Stimulated activated CD4-positive, alpha-beta T cell treated with anti-CD3 and anti-CD28 coated beads, Interleukin-15, amount 100 ng/mL, for 48 hours (primary cell): ENCODE measurements at regions not wholly inside any gene's neighbourhood (a gene's known extent, or its start where the extent isn't known, plus 50 kb on each side); places are given as distances from the start of the nearest gene placed in this dataset.

Experiments used
- DNase-seq, 2 donors: peaks; one replicate each; pipeline ENCODE4 v3.0.0-alpha.2; 2020; ENCODE audit warnings: low read depth in 2 of 2

- no peak for DNase-seq
Measured at GRCh38 chr3:103056542-103056941, 621.7 kb downstream of the ZPLD1 start.

DNA sequence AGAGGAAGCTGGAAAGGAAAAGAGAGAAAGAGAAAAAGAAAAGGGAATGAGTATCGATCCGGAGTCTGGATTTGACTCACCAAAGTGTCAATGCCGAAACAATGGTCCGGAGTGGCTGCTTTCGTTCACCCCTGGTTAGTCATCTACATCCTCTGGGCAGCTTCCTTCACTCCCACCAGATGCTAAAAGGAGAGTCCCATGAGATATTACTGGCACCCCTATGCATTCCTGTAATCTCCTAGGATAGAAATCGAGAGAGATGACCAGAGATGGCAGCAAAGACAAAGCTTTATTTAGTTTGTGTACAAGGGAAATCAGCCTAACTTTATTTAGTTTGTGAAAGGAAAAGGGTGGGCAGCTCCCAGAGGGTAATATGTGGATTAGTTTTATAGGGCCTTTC lies 622.2 kb downstream of the ZPLD1 start:
- no peak for DNase-seq

GRCh38 chr3:103057487-103057886 lies 622.7 kb downstream of the ZPLD1 start:
- no peak for DNase-seq

GRCh38 chr3:103059432-103059831 lies 624.6 kb downstream of the ZPLD1 start:
- DNase-seq, result no peak

GRCh38 chr3:103060242-103060641 lies 625.4 kb downstream of the ZPLD1 start:
- DNase-seq, result no peak

DNA sequence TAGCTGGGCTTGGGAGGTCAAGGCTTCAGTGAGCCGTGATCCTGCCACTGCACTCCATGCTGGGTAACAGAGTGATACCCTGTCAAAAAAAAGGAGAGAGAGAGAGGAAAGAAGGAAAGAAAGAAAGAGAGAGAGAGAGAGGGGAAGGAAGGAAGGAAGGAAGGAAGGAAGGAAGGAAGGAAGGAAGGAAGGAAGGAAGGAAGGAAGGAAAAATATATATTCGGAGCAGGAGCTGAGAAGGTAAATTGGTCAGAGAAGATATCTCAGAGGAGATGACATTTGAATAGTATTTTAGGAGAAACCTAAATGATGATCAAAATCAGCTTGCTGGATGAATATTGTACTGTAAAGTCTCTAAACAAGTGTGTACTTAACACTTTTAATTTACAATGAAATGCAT lies 633.1 kb downstream of the ZPLD1 start:
- no peak for DNase-seq

DNA sequence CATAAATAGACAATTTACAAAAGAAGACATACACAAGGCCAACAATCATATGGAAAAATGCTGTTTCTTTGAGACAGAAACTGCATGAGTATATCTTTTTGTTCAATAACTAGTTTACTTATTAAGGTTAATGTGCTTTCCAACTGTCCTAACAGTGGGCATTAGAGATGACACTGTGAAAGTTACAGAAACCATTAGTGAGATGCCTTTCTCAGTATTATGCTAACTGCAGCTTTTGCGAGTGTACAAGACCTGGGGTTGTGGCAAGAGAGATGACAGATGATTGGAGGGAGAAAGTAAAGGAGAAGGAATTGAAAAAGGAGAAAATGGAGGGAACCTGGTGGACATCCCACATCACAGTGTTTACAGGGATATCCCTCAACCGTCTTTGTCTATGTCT lies 640.5 kb downstream of the ZPLD1 start:
- no peak for DNase-seq

DNA sequence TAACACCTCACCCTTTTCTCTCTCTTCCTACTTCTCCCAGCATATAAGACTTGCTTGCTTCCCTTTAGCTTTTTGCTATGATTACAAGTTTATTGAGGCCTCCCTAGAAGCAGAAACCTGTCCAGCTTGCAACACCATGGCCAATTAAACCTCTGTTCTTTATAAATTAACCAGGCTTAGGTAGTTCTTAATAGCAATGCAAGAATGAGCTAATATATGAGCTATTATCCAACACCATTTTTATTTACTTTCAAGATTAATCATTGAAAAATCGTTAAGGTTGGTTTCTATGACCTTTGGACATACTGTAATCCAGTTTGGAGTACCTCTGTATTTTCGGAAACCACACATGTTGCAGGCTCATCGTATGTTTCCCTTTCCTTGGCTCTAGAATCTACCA lies 643.1 kb downstream of the ZPLD1 start:
- DNase-seq, result no peak

GRCh38 chr3:103082501-103082900 lies 647.7 kb downstream of the ZPLD1 start:
- DNase-seq, result no peak

DNA sequence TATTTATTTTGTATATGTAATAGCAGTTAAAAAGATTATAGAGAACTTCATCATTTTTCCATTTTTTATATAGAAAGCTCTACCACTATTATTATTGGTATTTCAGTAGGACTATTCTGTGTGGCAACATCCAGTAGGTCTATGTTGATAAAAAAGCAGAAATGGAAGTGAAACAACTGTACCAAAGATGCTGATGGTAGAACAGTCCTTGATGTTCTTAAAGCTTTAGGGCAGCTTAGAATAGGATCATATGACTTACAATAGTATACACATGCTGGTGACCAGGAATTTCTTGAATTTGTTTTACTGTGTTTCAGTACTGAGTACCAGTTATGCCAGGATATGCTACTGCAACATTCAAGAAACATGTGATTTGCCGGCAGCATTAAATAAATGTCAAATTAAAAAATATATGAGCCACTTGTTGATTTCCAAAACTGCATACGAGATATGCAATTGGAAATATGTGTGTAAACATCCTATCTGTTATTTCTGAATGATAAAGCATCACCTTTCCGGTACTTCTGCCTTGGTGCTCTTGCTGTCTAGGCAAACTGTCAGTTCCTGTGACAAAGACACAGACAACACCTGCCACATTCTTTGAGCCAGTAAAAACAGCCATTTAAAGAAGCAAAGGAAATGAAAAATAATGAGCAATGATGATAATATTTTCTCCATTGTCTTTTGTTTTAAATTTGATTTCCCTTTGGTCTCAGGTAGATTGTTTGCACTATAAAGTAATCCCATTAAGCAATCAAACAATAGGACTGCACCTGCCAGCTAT lies 649.2 kb downstream of the ZPLD1 start:
- no peak for DNase-seq

GRCh38 chr3:103085465-103085864 lies 650.6 kb downstream of the ZPLD1 start:
- no peak for DNase-seq

GRCh38 chr3:103089758-103090157 lies 654.9 kb downstream of the ZPLD1 start:
- DNase-seq, result no peak

DNA sequence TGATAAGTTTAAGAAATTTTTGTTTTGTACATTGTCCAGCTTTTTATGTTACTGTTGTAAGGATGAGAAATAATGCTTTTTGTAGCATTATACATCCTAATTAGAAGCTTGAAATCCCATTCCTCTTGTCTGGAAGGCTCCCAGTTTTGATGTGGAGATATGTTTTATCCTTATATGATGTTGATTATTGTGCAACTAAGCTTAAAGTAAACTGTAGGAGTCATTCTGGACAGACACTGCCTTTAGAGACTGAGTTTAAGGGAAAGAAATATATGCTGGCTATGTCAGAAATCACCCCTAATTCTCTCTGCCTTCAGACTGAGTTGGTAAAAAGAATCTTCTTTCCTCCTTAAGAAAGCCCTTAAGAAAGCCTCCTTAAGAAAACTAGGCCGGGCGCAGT lies 670.4 kb downstream of the ZPLD1 start:
- DNase-seq, result no peak

GRCh38 chr3:103112273-103112672 lies 677.5 kb downstream of the ZPLD1 start:
- DNase-seq, result no peak

DNA sequence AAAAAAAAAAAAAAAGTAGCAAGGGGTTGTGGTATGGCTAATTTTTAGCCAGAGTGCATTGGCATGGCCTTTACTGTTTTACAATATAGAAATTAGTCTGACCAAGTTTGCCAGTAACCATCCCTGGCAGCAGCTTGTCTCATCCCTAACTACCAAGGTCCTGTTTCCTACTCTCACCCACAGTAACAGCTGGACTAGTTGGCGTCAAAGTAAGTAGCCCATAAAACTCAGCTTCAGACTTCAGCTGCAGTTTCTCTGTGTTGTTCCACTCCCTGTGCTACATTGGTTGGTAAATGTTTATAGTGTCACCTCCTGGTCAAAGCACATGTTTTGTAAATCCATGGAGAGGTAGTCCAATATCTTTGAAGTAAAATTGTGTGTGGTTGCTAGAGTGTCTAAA lies 691.3 kb downstream of the ZPLD1 start:
- no peak for DNase-seq

DNA sequence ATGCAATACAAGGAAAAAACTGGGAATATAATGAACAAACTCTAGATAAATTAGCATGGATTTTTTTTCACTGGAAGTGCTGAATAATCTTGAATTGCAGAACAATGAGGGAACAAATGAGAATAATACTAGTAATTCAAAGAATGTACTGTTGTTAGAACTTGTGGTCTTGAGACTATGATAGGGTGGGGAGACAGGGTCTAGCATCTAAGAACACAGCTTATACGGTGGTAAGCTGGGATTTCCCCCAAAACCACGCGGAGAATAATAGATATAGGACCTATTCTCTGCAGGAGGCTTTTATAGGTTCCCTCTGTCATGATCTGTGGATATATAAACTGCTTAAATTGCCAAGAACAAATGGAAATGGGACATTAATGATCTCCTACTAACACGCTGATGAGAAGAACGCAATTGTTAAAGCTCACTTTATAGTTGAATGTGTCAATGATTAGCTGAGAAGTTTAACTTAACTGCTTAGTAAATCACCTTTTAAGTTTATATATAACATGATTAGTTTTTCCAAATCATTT lies 692.3 kb downstream of the ZPLD1 start:
- DNase-seq, result no peak

DNA sequence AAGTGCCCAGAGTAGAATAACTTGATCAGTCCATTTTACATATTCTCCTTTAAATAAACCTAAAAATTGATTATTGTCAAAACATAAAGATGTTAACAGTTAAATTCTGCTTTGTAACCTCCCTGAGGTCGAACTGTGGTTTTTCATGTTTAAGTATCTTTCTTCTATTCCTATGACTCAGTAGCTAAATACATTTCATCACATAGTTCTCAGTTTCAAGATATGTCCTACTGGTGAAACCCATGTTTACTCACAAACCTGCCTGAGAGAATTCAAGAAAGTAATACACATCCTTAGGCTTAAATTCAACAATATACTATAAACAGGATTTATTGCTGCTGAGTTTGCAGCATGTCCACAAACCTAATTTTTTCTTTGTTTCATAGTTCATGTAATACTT lies 692.9 kb downstream of the ZPLD1 start:
- no peak for DNase-seq

DNA sequence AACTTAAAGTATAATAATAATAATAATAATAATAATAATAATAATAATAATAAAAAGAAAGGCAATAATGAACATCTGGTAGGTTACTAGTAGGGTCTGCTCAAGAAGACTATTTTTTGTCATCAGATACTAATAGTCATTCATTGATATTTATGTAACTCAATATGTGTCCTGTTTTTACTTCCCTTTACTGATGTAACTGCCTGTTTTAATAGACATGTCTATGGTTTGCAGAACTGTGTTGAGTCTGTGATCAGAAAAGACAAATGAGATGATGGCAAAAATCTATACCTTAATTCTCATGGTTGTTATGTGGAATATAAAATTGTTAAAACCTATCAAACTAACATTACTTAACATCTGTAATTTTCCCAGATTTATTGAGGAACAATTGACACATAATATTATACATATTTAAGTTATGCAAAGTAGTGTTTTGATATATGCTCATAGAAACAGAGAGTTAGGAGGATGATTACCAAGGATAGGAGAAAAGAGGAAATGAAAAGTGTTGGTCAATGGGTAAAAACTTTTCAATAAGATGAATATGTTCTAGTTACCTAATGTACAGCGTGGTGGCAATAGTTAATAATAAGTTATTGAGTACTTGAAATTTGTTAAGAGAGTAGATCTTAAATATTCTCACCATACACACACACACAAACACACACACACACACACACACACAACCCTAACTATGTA lies 699.4 kb downstream of the ZPLD1 start:
- no peak for DNase-seq

- DNase-seq, result no peak
Measured at GRCh38 chr3:103136621-103137020, 701.8 kb downstream of the ZPLD1 start.

DNA sequence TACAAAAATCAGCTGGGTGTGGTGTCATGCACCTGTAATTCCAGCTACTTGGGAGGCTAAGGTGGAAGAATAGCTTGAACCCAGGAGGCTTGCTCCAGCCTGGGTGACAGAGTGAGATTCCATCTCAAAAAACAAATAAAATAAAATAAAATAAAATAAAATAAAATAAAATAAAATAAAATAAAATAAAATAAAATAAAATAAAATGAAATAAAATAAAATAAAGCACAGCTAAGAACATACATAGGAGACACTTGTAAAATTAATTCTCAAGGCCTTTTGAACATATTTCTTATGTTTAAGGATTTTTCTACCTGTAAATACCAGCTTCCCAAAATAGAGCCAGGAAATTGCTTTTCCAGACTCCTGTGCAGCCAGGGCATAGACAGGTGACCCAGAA lies 703.0 kb downstream of the ZPLD1 start:
- no peak for DNase-seq

- no peak for DNase-seq
Measured at GRCh38 chr3:103158183-103158582, 723.4 kb downstream of the ZPLD1 start.

DNA sequence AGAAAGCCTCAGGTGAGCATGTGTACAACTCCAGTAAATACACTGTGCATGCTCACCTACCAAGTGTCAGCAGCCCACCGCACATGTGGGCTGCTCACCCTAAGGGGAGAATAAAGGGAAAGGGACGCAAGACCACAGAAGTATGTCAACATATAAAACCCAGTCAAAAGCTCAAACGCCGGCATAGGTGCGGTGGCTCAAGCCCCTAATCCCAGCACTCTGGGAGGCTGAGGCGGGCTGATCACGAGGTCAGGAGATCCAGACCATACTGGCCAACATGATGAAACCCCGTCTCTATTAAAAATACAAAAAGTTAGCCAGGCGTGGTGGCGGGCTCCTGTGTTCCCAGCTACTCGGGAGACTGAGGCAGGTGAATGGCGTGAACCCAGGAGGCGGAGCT lies 732.1 kb downstream of the ZPLD1 start:
- no peak for DNase-seq

DNA sequence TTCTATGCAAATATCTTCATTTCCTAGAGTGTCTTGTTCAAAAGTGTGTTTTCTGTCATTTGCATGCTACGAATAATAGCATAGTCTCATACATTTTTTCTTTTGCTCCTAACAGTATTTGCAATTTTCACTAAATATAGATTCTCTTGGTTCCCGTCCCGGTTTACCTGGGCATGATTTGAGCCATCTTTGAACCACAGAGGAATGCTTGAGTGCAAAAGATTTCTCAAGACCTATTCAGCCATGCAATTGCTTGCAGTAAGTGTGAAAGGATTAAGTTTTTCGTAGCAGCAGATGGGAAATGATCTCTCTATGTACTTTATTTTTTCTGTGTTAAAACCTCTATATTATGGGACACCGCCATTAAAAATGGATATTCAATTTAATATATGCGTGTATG lies 733.0 kb downstream of the ZPLD1 start:
- DNase-seq, result no peak
